Activated naive CD4-positive, alpha-beta T cell treated with anti-CD3 and anti-CD28 coated beads for 36 hours (primary cell): ENCODE measurements at regions not wholly inside any gene's neighbourhood (a gene's known extent, or its start where the extent isn't known, plus 50 kb on each side); places are given as distances from the start of the nearest gene placed in this dataset.

Source experiments
- CTCF ChIA-PET: fragments of 350-600 bp; sonication (Branson Sonifier 250); formaldehyde crosslinking; loops from one replicate; lab custom pipeline; 2021; ENCODE audit warnings: antibody characterized with exemption; lab: Charles Lee
- DNase-seq: peaks from one replicate; pipeline ENCODE4 v3.0.0-alpha.2; 2020
- H3K27ac Mint-ChIP-seq: one replicate; pipeline ENCODE4 v1.8.0; 2021; ENCODE audit warnings: mild to moderate bottlenecking, mixed read lengths
- H3K27me3 Mint-ChIP-seq: one replicate; pipeline ENCODE4 v1.8.0; 2021; ENCODE audit warnings: low read depth, mixed read lengths
- H3K36me3 Mint-ChIP-seq: one replicate; pipeline ENCODE4 v1.8.0; 2021; ENCODE audit warnings: low read depth, mixed read lengths
- H3K4me1 Mint-ChIP-seq: one replicate; pipeline ENCODE4 v1.8.0; 2021; ENCODE audit warnings: low read depth, mixed read lengths
- H3K4me3 Mint-ChIP-seq: one replicate; pipeline ENCODE4 v1.8.0; 2021; ENCODE audit warnings: mild to moderate bottlenecking, moderate library complexity, mixed read lengths
- H3K9me3 Mint-ChIP-seq: one replicate; pipeline ENCODE4 v1.8.0; 2021; ENCODE audit warnings: mixed read lengths
- intact Hi-C: fragments of 100-400 bp; cut with micrococcal nuclease; formaldehyde crosslinking; loops from one replicate; pipeline ENCODE4 v1.15.1; 2023

DNA sequence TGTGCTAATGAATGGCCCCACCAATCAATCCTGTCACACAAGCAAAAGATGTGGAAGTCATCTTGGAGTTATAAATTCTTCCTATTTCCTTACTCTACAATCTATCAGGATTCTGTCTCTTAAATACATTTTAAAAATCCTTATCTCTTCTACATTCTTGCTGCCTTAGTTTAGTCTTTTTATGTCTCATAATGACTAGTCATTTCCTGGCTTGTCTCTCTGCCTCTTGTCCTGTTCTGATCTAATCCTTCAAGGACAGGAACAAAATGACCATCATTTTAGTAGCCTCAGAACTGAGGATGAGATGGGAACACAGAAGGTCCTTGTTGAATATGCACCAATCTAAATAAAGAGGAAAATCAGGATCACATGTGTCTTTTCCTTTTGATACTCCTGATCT is 56.6 kb upstream of the LIN7C start:
- H3K9me3 Mint-ChIP-seq = no peaks in the 10 kb centered on the region
- intact Hi-C loops = no loop called here
- H3K27ac Mint-ChIP-seq = no peak overlapping the region
- DNase-seq = no peak
- H3K4me3 Mint-ChIP-seq = no peak overlapping the region
- H3K36me3 Mint-ChIP-seq = no peaks in the 10 kb centered on the region
- CTCF ChIA-PET = no interaction called here
- H3K27me3 Mint-ChIP-seq = no peaks in the 10 kb centered on the region
- no peaks in the 10 kb centered on the region for H3K4me1 Mint-ChIP-seq

GRCh38 chr11:27558401-27558800 is 51.8 kb upstream of the LIN7C start:
- Mint-ChIP-seq H3K4me3 (no peak overlapping the region), H3K27me3 (no peaks in the 10 kb centered on the region), H3K27ac (no peak overlapping the region), H3K36me3 (no peaks in the 10 kb centered on the region), H3K4me1 (no peaks in the 10 kb centered on the region), H3K9me3 (no peaks in the 10 kb centered on the region)
- intact Hi-C loops = no loop called here
- no peak for DNase-seq
- CTCF ChIA-PET = no interaction called here

GRCh38 chr11:27557226-27557625 is 50.7 kb upstream of the LIN7C start:
- no peak for DNase-seq

More at GRCh38 chr11:27557226-27557625, 50.7 kb upstream of the LIN7C start:
- Mint-ChIP-seq H3K9me3 (no peaks in the 10 kb centered on the region), H3K4me3 (no peak overlapping the region), H3K4me1 (no peaks in the 10 kb centered on the region), H3K27me3 (no peaks in the 10 kb centered on the region), H3K36me3 (no peaks in the 10 kb centered on the region), H3K27ac (no peak overlapping the region)
- intact Hi-C loops = no loop called here
- CTCF ChIA-PET = no interaction called here
